22Rv1 (cell line): ENCODE measurements at regions not wholly inside any gene's neighbourhood (a gene's known extent, or its start where the extent isn't known, plus 50 kb on each side); places are given as distances from the start of the nearest gene placed in this dataset.

Experiments used
- ZFX ChIP-seq: fragments of 450-650 bp; IDR thresholded peaks from 2 replicates; pipeline ENCODE4 v1.6.1; 2017; ENCODE audit warnings: antibody characterized with exemption, borderline replicate concordance
- TF ChIP-seq, protein P1 (sequence below): fragments of 450-650 bp; IDR thresholded peaks from 2 replicates; pipeline ENCODE4 v1.5.1; 2017; ENCODE audit warnings: mild to moderate bottlenecking

DNA sequence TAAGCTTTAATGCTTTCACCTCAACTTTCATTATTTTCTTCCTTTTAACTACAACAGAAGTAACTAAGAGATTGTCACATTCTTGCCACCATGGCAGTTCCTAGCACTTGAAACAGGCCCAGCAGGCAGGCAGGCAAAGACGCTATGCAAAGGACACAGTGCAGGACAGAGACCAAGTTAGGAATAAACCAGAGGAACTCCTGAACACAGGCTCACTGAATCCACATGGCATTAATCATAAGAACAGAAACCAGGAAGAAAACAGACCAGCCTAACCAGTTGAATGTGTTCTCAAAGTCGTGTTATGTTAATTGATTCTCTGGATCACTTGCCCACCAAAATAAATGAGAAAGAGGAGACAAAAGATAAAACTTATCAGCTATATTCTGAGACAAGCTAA lies 397.6 kb downstream of the TBL1XR1 start:
- TF ChIP-seq, protein P1, sequence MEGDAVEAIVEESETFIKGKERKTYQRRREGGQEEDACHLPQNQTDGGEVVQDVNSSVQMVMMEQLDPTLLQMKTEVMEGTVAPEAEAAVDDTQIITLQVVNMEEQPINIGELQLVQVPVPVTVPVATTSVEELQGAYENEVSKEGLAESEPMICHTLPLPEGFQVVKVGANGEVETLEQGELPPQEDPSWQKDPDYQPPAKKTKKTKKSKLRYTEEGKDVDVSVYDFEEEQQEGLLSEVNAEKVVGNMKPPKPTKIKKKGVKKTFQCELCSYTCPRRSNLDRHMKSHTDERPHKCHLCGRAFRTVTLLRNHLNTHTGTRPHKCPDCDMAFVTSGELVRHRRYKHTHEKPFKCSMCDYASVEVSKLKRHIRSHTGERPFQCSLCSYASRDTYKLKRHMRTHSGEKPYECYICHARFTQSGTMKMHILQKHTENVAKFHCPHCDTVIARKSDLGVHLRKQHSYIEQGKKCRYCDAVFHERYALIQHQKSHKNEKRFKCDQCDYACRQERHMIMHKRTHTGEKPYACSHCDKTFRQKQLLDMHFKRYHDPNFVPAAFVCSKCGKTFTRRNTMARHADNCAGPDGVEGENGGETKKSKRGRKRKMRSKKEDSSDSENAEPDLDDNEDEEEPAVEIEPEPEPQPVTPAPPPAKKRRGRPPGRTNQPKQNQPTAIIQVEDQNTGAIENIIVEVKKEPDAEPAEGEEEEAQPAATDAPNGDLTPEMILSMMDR: no peak
- TF ChIP-seq ZFX: no peak
